GM10248 (cell line): ENCODE measurements at regions not wholly inside any gene's neighbourhood (a gene's known extent, or its start where the extent isn't known, plus 50 kb on each side); places are given as distances from the start of the nearest gene placed in this dataset.

ENCODE experiments used
- CTCF ChIA-PET: fragments of 300-600 bp; sonication (Branson Sonifier 250); formaldehyde crosslinking; extraction: SDS; loops from one replicate; lab custom pipeline; 2021; ENCODE audit warnings: antibody characterized with exemption; lab: Yijun Ruan, JAX
- POLR2A ChIA-PET: fragments of 350-650 bp; sonication (Branson Sonifier 250); formaldehyde crosslinking; extraction: SDS; loops from one replicate; lab custom pipeline; 2020; ENCODE audit warnings: antibody characterized with exemption; lab: Yijun Ruan, JAX
- DNase-seq: peaks from one replicate; pipeline ENCODE4 v3.0.0; 2012; ENCODE audit errors: extremely low spot score
- TF ChIP-seq, protein P1 (sequence below): IDR thresholded peaks from 2 replicates; pipeline ENCODE4 v1.5.1; 2012; ENCODE audit warnings: mild to moderate bottlenecking, low read depth; ENCODE audit errors: extremely low read depth, missing control alignments, control extremely low read depth

DNA sequence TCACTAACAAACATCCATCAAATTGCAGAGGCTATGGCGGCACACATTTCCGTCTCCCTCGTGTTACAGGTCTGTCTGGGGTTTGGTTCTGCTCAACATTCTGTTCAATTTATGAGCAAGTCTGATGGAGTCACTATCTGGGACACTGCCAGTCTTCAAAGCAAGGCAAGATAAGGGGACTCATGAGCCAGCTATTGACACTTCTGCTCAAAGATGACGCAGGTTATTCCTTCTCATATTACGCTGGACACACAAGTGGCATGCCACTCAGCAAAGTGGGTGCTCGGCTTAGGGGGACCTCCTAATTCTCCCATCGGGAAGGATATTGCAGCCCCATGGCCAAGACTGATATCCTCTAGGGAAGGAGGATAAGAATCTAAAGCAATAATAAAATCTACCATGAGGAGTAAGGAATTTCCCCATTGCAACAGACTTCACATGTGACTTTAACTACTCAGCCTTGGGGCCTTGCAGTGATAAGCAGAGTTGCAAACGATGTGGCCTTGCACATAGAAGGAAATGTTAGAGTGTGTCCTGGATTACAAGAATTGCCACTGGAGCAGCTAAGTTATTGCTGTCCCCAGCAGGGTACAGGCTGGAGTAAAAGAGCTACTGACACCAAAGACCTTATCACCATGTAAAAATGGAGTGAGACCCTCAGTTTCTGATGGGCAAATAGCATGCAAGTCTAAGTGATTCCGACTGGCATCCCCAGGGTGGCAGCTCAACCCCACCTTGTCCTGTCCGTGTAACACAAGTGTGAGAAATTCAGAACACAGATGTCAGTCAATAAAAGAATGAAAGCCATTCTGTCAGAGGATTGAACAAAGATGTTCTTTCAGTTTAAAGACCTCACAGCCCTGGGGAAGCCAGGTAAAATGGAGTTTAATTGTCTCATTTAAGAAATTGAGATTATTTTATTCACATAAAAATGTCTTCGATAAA, 306.1 kb downstream of the IRS2 start:
- ChIA-PET POLR2A (no interaction called here), CTCF (interaction anchor here (1.2 kb wide), 1 partner anchor 9 kb away, joined by 3 read pairs; no protein-coding TSS in a partner anchor)
- TF ChIP-seq, protein P1, sequence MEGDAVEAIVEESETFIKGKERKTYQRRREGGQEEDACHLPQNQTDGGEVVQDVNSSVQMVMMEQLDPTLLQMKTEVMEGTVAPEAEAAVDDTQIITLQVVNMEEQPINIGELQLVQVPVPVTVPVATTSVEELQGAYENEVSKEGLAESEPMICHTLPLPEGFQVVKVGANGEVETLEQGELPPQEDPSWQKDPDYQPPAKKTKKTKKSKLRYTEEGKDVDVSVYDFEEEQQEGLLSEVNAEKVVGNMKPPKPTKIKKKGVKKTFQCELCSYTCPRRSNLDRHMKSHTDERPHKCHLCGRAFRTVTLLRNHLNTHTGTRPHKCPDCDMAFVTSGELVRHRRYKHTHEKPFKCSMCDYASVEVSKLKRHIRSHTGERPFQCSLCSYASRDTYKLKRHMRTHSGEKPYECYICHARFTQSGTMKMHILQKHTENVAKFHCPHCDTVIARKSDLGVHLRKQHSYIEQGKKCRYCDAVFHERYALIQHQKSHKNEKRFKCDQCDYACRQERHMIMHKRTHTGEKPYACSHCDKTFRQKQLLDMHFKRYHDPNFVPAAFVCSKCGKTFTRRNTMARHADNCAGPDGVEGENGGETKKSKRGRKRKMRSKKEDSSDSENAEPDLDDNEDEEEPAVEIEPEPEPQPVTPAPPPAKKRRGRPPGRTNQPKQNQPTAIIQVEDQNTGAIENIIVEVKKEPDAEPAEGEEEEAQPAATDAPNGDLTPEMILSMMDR = no peak
- DNase-seq = no peak

DNA sequence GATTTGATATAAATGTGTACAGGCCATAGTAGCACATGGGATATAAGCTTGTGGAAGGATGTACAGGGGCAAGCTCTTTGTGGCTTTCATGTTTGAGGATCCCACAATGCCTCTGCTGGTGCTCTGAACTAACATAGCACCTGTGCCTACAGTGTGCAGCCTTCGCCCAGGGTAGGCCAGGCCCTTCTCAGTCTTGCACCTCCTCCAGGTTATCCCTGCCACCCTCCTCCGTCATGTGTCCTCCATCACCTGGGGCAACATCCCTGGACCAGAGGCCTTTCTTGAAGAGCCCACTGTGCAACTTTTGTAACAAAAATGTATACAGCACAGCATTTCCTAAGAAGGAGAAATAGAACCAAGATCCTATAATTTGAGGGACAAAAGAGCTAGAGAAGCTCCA, 306.8 kb downstream of the IRS2 start:
- TF ChIP-seq, protein P1 = no peak
- ChIA-PET POLR2A (no interaction called here), CTCF (no interaction called here)
- DNase-seq = no peak

DNA sequence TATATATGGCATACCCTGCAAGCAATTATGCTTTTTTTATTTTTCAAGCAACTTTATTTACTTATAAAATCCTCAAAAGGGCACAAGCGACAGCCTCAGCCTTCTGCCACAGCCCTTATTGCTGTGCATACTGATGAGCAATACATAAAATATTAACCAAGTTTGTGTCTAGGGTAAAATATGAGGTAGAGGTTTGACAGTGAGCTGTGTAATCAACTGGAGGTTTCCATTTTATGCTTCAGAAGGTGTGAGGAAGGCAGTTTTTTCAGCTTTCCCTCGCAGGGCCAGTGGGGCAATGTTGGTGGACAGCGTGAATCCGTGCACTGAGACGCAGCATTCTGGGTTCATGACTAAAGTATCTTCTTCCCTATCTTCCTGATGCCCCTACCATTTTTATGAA, 310.4 kb downstream of the IRS2 start:
- ChIA-PET CTCF (no interaction called here), POLR2A (no interaction called here)
- TF ChIP-seq, protein P1 = no peak
- DNase-seq = no peak

DNA sequence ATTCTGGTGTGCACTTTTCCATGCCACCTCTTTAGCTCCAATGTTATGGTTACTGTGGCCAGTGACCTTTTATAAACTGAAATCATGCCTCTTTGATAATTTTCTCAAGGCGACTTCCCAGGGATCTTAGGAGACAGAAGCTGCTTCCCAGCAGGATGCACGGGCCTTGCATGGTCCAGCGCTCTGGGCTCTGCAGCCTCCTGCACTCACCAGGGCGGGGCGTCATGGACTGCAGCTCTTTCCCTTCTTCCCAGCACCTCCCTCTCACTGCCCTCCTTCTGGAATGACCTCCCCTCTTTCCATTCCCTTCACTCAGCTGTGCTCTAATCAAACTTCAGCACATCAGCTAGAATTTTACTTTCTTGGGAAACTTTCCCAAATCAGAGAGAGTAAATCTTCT, 318.3 kb downstream of the IRS2 start:
- TF ChIP-seq, protein P1 = no peak
- ChIA-PET POLR2A (no interaction called here), CTCF (interaction anchor here (1.8 kb wide), 1 partner anchor 11 kb away, joined by 5 read pairs; no protein-coding TSS in a partner anchor)
- no peak for DNase-seq

DNA sequence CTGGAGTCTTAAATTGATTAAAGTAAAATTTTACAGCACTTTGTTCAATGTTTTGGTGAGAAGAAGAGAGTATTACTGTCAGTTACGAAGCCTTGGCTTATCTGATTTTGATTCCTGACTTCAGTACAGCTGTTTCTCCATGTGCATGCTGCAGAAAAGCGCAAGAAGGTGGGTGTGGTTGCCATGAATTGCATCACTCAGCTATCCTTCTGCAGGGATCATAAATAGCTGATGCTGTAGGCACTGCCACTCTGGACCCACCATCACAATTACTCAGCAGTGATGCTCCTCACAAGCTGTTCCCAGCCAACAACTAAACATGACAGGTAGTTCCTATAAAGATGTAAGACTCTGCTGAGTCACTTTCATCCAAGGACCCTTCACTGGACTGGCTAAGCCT, 321.2 kb downstream of the IRS2 start:
- POLR2A ChIA-PET = no interaction called here
- TF ChIP-seq, protein P1 = no peak
- no peak for DNase-seq
- CTCF ChIA-PET = interaction anchor here (1.4 kb wide), 1 partner anchor 12 kb away, joined by 3 read pairs; no protein-coding TSS in a partner anchor

DNA sequence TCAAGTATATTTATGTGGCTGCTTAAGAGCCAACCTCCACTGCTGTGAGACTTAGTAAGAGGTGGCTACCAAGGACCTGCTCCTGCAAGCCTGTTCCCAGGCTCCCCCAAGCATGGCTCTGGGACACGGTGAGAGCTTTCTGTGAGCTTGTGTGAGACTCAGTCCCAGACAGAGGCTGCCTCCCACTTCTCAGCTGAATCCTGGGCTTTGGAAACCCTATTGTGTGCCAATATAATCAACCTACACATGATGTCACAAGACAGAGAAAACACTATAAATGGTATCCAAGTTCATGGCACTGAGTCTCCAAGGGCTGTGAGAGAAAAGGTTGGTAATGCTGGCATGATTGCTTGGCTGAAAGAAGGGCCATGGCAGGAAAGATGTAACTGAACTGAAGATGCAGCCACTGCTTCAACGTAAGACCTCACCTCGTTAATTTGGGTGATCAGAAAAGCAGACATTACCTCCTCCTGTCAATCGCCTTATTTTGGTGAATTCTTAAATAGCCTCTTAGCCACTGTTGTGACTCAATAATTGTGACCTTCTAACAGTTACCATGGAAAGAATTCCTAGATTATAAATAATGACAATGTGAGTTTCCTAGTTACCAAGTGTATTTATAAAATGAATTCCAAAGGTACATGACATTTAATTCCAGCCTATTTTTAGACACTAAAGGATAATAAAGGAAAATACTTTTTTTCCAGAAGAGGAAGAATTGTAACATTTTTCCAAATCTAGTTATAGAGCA, 332.0 kb downstream of the IRS2 start:
- DNase-seq = no peak
- TF ChIP-seq, protein P1 = no peak
- ChIA-PET CTCF (interaction anchor here (1.0 kb wide), 1 partner anchor 11 kb away, joined by 3 read pairs; no protein-coding TSS in a partner anchor), POLR2A (no interaction called here)
